H1 (cell line): ENCODE measurements at regions not wholly inside any gene's neighbourhood (a gene's known extent, or its start where the extent isn't known, plus 50 kb on each side); places are given as distances from the start of the nearest gene placed in this dataset.

Source experiments
- CTCF ChIA-PET: fragments of 300-600 bp; sonication (Branson Sonifier 250); formaldehyde crosslinking; loops from one replicate; lab custom pipeline; 2021; ENCODE audit not compliant: partially characterized antibody; lab: Charles Lee
- POLR2A ChIA-PET: fragments of 300-600 bp; sonication (Branson Sonifier 250); formaldehyde crosslinking; loops from one replicate; lab custom pipeline; 2021; ENCODE audit warnings: inconsistent platforms; ENCODE audit not compliant: partially characterized antibody; lab: Charles Lee
- DNase-seq, 2 experiments: peaks; one replicate each; pipeline versions ENCODE4 v3.0.0 to v3.0.0-alpha.2; 2010 to 2022; ENCODE audit warnings: low spot score in 2 of 2, low read depth in 1 of 2, mixed read lengths in 1 of 2
- FAIRE-seq: peaks from 2 replicates; lab custom pipeline; 2011; peaks lifted over from hg19 to GRCh38; lab: Jason Lieb, UNC
- H2AFZ ChIP-seq: 2 replicates; pipeline ENCODE4 v1.8.1; 2012; ENCODE audit warnings: low read length, inconsistent platforms
- H2AK5ac ChIP-seq: 2 replicates; pipeline ENCODE4 v1.6.1; 2013; ENCODE audit warnings: low read depth, low read length
- H2BK120ac ChIP-seq: replicated peaks from 2 replicates; pipeline ENCODE3; 2013; ENCODE audit warnings: low read depth, low read length, inconsistent platforms
- H2BK12ac ChIP-seq: 2 replicates; pipeline ENCODE4 v1.6.1; 2013; ENCODE audit warnings: low read depth, low read length
- H2BK15ac ChIP-seq: 2 replicates; pipeline ENCODE4 v1.6.1; 2013; ENCODE audit warnings: low read length
- H2BK20ac ChIP-seq: 2 replicates; pipeline ENCODE4 v1.6.1; 2013; ENCODE audit warnings: low read length
- H2BK5ac ChIP-seq: 2 replicates; pipeline ENCODE4 v1.6.1; 2013; ENCODE audit warnings: low read depth, low read length
- H3K14ac ChIP-seq: 2 replicates; pipeline ENCODE4 v1.6.1; 2013; ENCODE audit warnings: inconsistent platforms; ENCODE audit not compliant: insufficient read length
- H3K18ac ChIP-seq: 2 replicates; pipeline ENCODE4 v1.6.1; 2013; ENCODE audit warnings: low read length; ENCODE audit errors: extremely low read depth
- H3K23ac ChIP-seq: 2 replicates; pipeline ENCODE4 v1.6.1; 2013; ENCODE audit warnings: inconsistent platforms; ENCODE audit not compliant: insufficient read length
- H3K23me2 ChIP-seq: 2 replicates; pipeline ENCODE4 v1.6.1; 2013; ENCODE audit warnings: low read depth, low read length
- H3K27ac ChIP-seq: 2 replicates; pipeline ENCODE4 v1.6.1; 2011; ENCODE audit warnings: low read depth, low read length, inconsistent platforms
- H3K27me3 ChIP-seq, 4 experiments: replicated peaks in 1 of 4; 1 replicate in 1 of 4; 2 replicates in 3 of 4; pipeline versions ENCODE4 v1.6.1 to v1.8.1; 2011 to 2013; ENCODE audit warnings: low read length in 3 of 4, mild to moderate bottlenecking in 3 of 4, inconsistent platforms in 2 of 4, mixed read lengths in 2 of 4, moderate library complexity in 1 of 4; ENCODE audit not compliant: control insufficient read depth in 3 of 4, insufficient read depth in 3 of 4; ENCODE audit errors: extremely low read depth in 1 of 4
- H3K36me3 ChIP-seq, 4 experiments: 2 replicates each; pipeline versions ENCODE4 v1.6.1 to v1.8.1; 2011 to 2013; ENCODE audit warnings: mild to moderate bottlenecking in 4 of 4, low read length in 3 of 4, moderate library complexity in 2 of 4, control low read depth in 1 of 4, inconsistent platforms in 1 of 4; ENCODE audit not compliant: insufficient read depth in 4 of 4, control insufficient read depth in 2 of 4
- H3K4ac ChIP-seq: replicated peaks from 2 replicates; pipeline ENCODE3; 2013; ENCODE audit warnings: low read length, low read depth, mixed read lengths, inconsistent platforms; ENCODE audit not compliant: insufficient read length
- H3K4me1 ChIP-seq, 4 experiments: replicated peaks in 1 of 4; 1 replicate in 1 of 4; 2 replicates in 3 of 4; pipeline versions ENCODE4 v1.6.1 to v1.8.1; 2011 to 2013; ENCODE audit warnings: low read length in 3 of 4, inconsistent platforms in 2 of 4, mixed read lengths in 1 of 4; ENCODE audit not compliant: insufficient read depth in 4 of 4, control insufficient read depth in 3 of 4
- H3K4me2 ChIP-seq, 2 experiments: 2 replicates each; pipeline versions ENCODE4 v1.6.1 to v1.8.1; 2011 to 2013; ENCODE audit warnings: low read depth in 2 of 2, low read length in 2 of 2, control low read depth in 1 of 2, inconsistent platforms in 1 of 2, mild to moderate bottlenecking in 1 of 2; ENCODE audit not compliant: insufficient read depth in 1 of 2
- H3K4me3 ChIP-seq, 4 experiments: fragments of 200-600, 300-600 bp in 1 of 4; sonication (generic), shearing (Covaris generic), sonication (Bioruptor Twin) in 1 of 4; 2 replicates each; pipeline versions ENCODE4 v1.5.1 to v1.8.1; 2011 to 2016; ENCODE audit warnings: low read length in 4 of 4, low read depth in 3 of 4, control low read depth in 2 of 4, inconsistent platforms in 2 of 4, mild to moderate bottlenecking in 2 of 4, mixed read lengths in 1 of 4, moderate library complexity in 1 of 4; ENCODE audit not compliant: insufficient read depth in 2 of 4; ENCODE audit errors: extremely low read depth in 1 of 4
- H3K56ac ChIP-seq: replicated peaks from 2 replicates; pipeline ENCODE3; 2013; ENCODE audit warnings: low read depth, mild to moderate bottlenecking, mixed read lengths, low read length, inconsistent platforms; ENCODE audit not compliant: insufficient read length
- H3K79me1 ChIP-seq: 2 replicates; pipeline ENCODE4 v1.6.1; 2013; ENCODE audit warnings: low read depth, low read length, control low read depth
- H3K79me2 ChIP-seq, 2 experiments: 2 replicates each; pipeline versions ENCODE4 v1.6.1 to v1.8.1; 2012 to 2013; ENCODE audit warnings: low read length in 2 of 2, mild to moderate bottlenecking in 2 of 2, inconsistent platforms in 1 of 2; ENCODE audit not compliant: insufficient read depth in 2 of 2, control insufficient read depth in 1 of 2
- H3K9ac ChIP-seq, 4 experiments: replicated peaks in 1 of 4; 1 replicate in 1 of 4; 2 replicates in 3 of 4; pipeline versions ENCODE4 v1.6.1 to v1.8.1; 2011 to 2013; ENCODE audit warnings: low read depth in 3 of 4, low read length in 3 of 4, control low read depth in 2 of 4, mild to moderate bottlenecking in 2 of 4, moderate library complexity in 2 of 4, inconsistent platforms in 1 of 4; ENCODE audit errors: extremely low read depth in 1 of 4
- H3K9me3 ChIP-seq, 2 experiments: 2 replicates each; pipeline versions ENCODE4 v1.6.1 to v1.8.1; 2012 to 2013; ENCODE audit warnings: mild to moderate bottlenecking in 2 of 2, moderate library complexity in 2 of 2, control low read depth in 1 of 2, inconsistent platforms in 1 of 2, low read depth in 1 of 2, low read length in 1 of 2, mixed read lengths in 1 of 2; ENCODE audit not compliant: insufficient read depth in 2 of 2
- H4K20me1 ChIP-seq, 2 experiments: replicated peaks in 1 of 2; 2 replicates each; pipeline versions ENCODE3 to v1.8.1; 2011 to 2013; ENCODE audit warnings: inconsistent platforms in 2 of 2, low read length in 2 of 2, mild to moderate bottlenecking in 1 of 2; ENCODE audit not compliant: insufficient read depth in 2 of 2, control insufficient read depth in 1 of 2
- H4K5ac ChIP-seq: 2 replicates; pipeline ENCODE4 v1.6.1; 2013; ENCODE audit warnings: low read length, low read depth, mixed read lengths, inconsistent platforms; ENCODE audit not compliant: insufficient read length
- H4K8ac ChIP-seq: 2 replicates; pipeline ENCODE4 v1.8.0; 2013; ENCODE audit warnings: mild to moderate bottlenecking, moderate library complexity, low read length, inconsistent platforms; ENCODE audit not compliant: insufficient read depth; ENCODE audit errors: extremely low read depth
- H4K91ac ChIP-seq: replicated peaks from 2 replicates; pipeline ENCODE3; 2013; ENCODE audit warnings: low read length, mixed read lengths, inconsistent platforms; ENCODE audit not compliant: insufficient read length
- ASH2L ChIP-seq: fragments of 200-600, 300-600 bp; sonication (generic); IDR thresholded peaks from one replicate; pipeline ENCODE4 v1.7.1; 2017; ENCODE audit warnings: low read length
- BRCA1 ChIP-seq: IDR thresholded peaks from 2 replicates; pipeline ENCODE4 v1.6.1; 2012; ENCODE audit warnings: low read depth, low read length, improper control_type of control experiment
- CBX5 ChIP-seq: fragments of 300-800, 300-1000 bp; sonication (generic); IDR thresholded peaks from 2 replicates; pipeline ENCODE4 v1.7.1; 2016; ENCODE audit warnings: antibody characterized with exemption, low read length, low read depth
- CEBPB ChIP-seq: IDR thresholded peaks from 2 replicates; pipeline ENCODE4 v1.6.1; 2012; ENCODE audit warnings: low read depth, low read length
- JUN ChIP-seq: IDR thresholded peaks from 2 replicates; pipeline ENCODE4 v1.6.1; 2011; ENCODE audit warnings: low read depth, mild to moderate bottlenecking, improper control_type of control experiment, low read length
- KDM4A ChIP-seq: IDR thresholded peaks from one replicate; pipeline ENCODE4 v1.7.1; 2012; ENCODE audit warnings: low read depth, mild to moderate bottlenecking, moderate library complexity, low read length, inconsistent platforms; ENCODE audit not compliant: severe bottlenecking
- KDM5A ChIP-seq: fragments of 200-600 bp; IDR thresholded peaks from 2 replicates; pipeline ENCODE4 v1.7.1; 2012; ENCODE audit warnings: mild to moderate bottlenecking, low read length, inconsistent platforms, mixed read lengths
- NANOG ChIP-seq: IDR thresholded peaks from 2 replicates; pipeline ENCODE4 v1.6.1; 2011; ENCODE audit warnings: low read length, low read depth, mild to moderate bottlenecking, inconsistent platforms; ENCODE audit not compliant: insufficient read depth, poor library complexity, severe bottlenecking
- POLR2A ChIP-seq, 2 experiments: IDR thresholded peaks; 1 replicate in 1 of 2; 2 replicates in 1 of 2; pipeline ENCODE4 v1.6.1; 2011; ENCODE audit warnings: low read depth in 2 of 2, low read length in 2 of 2, mild to moderate bottlenecking in 2 of 2; ENCODE audit errors: control extremely low read depth in 1 of 2
- SAP30 ChIP-seq: fragments of 300-600 bp; sonication (generic); IDR thresholded peaks from 2 replicates; pipeline ENCODE4 v1.7.1; 2012; ENCODE audit warnings: low read length, moderate library complexity, mild to moderate bottlenecking, inconsistent platforms; ENCODE audit not compliant: insufficient read depth, insufficient replicate concordance
- SIX5 ChIP-seq: IDR thresholded peaks from 2 replicates; pipeline ENCODE4 v1.6.1; 2011; ENCODE audit warnings: mild to moderate bottlenecking, low read depth, low read length
- SUZ12 ChIP-seq: fragments of 200-600 bp; sonication (generic); IDR thresholded peaks from 2 replicates; pipeline ENCODE4 v1.6.1; 2012; ENCODE audit warnings: mild to moderate bottlenecking, inconsistent platforms, low read length, moderate library complexity, mixed read lengths
- TAF7 ChIP-seq: optimal IDR thresholded peaks from 2 replicates; pipeline ENCODE3; 2011; ENCODE audit warnings: low read depth, mild to moderate bottlenecking, inconsistent platforms, low read length, moderate library complexity, borderline replicate concordance
- ZNF274 ChIP-seq: IDR thresholded peaks from 2 replicates; pipeline ENCODE4 v1.7.0; 2012; ENCODE audit warnings: low read length, borderline replicate concordance; ENCODE audit errors: extremely low read depth

DNA sequence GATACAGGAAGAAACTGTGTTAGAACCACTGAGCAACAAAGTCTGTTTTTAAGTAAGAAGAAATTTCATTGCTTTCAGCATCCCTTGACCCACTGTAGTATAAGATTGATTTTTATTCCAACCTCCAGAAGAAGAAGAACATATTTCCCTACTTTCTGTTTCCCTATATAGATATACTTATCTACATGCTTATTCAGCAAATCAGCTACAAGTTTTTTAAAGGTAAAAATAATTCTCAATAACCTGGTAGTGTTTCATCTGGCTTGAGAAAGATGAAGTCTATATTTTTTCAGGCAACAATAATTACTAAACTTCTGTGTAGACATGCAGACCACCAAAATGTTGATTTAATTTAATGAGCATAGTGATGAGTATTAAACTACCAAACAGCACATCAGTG lies 201.0 kb downstream of the OSTF1 start:
- Histone ChIP-seq H3K18ac (no peak overlapping the region), H2BK20ac (no peak overlapping the region), H3K79me2 (no peaks in the 10 kb centered on the region), H3K56ac (no peak overlapping the region), H3K4me1 (no peaks in the 10 kb centered on the region), H2BK12ac (no peak overlapping the region), H3K4me3 (no peak overlapping the region), H3K9me3 (no peaks in the 10 kb centered on the region; a peak in 1 of 4 replicates), H3K4me2 (no peak overlapping the region), H2BK15ac (no peak overlapping the region), H3K79me1 (no peaks in the 10 kb centered on the region), H4K91ac (no peak overlapping the region), H3K23ac (no peak overlapping the region), H2AK5ac (no peak overlapping the region), H3K4ac (no peak overlapping the region), H3K36me3 (no peaks in the 10 kb centered on the region), H2BK120ac (no peak overlapping the region), H3K9ac (no peak overlapping the region), H2AFZ (no peak overlapping the region), H3K27ac (no peak overlapping the region), H4K20me1 (no peaks in the 10 kb centered on the region), H4K8ac (no peak overlapping the region), H3K27me3 (no peaks in the 10 kb centered on the region), H2BK5ac (no peak overlapping the region), H4K5ac (no peak overlapping the region), H3K14ac (no peak overlapping the region), H3K23me2 (no peaks in the 10 kb centered on the region)
- DNase-seq (no peak), FAIRE-seq (no peak)
- TF ChIP-seq KDM5A (no peak), CBX5 (no peak), TAF7 (no peak), ASH2L (no peak), KDM4A (no peak), SUZ12 (no peak), CEBPB (no peak), ZNF274 (no peak), BRCA1 (no peak), JUN (no peak), SIX5 (no peak), SAP30 (no peak), POLR2A (IDR thresholded peaks at IDR 0.05; ENCODE audit: control extremely low read depth in 1 of 2, low read depth in 2 of 2, low read length in 2 of 2) (no peak), NANOG (no peak)
- ChIA-PET CTCF (no interaction called here), POLR2A (no interaction called here)
